Stomach (tissue), 4 donors: ENCODE measurements at regions not wholly inside any gene's neighbourhood (a gene's known extent, or its start where the extent isn't known, plus 50 kb on each side); places are given as distances from the start of the nearest gene placed in this dataset.

ENCODE experiments used
- POLR2A ChIP-seq, 4 donors: fragments of 450-650 bp; IDR thresholded peaks; one replicate each; pipeline ENCODE4 v1.6.1; 2016; ENCODE audit warnings: antibody characterized with exemption in 4 of 4, control low read depth in 2 of 4, mild to moderate bottlenecking in 1 of 4, moderate library complexity in 1 of 4
- POLR2AphosphoS5 ChIP-seq, 3 donors: sonication (generic); formaldehyde crosslinking; IDR thresholded peaks; one replicate each; pipeline ENCODE4 v1.6.1; 2016; ENCODE audit warnings: antibody characterized with exemption in 3 of 3
- TF ChIP-seq, protein P1 (sequence below), 7 experiments: fragments of 450-650 bp in 4 of 7; fragments of 200-600 bp in 3 of 7; sonication (generic) in 3 of 7; IDR thresholded peaks; one replicate each; pipeline ENCODE4 v1.5.1; 2016 to 2019; ENCODE audit warnings: antibody characterized with exemption in 7 of 7, control low read depth in 2 of 7, mild to moderate bottlenecking in 1 of 7

- TF ChIP-seq POLR2A (IDR thresholded peaks at IDR 0.05) (no peak), POLR2AphosphoS5 (IDR thresholded peaks at IDR 0.05) (no peak)
- TF ChIP-seq, protein P1, sequence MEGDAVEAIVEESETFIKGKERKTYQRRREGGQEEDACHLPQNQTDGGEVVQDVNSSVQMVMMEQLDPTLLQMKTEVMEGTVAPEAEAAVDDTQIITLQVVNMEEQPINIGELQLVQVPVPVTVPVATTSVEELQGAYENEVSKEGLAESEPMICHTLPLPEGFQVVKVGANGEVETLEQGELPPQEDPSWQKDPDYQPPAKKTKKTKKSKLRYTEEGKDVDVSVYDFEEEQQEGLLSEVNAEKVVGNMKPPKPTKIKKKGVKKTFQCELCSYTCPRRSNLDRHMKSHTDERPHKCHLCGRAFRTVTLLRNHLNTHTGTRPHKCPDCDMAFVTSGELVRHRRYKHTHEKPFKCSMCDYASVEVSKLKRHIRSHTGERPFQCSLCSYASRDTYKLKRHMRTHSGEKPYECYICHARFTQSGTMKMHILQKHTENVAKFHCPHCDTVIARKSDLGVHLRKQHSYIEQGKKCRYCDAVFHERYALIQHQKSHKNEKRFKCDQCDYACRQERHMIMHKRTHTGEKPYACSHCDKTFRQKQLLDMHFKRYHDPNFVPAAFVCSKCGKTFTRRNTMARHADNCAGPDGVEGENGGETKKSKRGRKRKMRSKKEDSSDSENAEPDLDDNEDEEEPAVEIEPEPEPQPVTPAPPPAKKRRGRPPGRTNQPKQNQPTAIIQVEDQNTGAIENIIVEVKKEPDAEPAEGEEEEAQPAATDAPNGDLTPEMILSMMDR (IDR thresholded peaks at IDR 0.05), result no peak
Measured at GRCh38 chr6:165010556-165011535, 298.6 kb downstream of the C6orf118 start.
